MM.1S (cell line): ENCODE measurements at regions not wholly inside any gene's neighbourhood (a gene's known extent, or its start where the extent isn't known, plus 50 kb on each side); places are given as distances from the start of the nearest gene placed in this dataset.

Experiments
- DNase-seq: peaks from one replicate; pipeline ENCODE4 v3.0.0-alpha.2; 2015
- H2AFZ ChIP-seq: fragments of 300-600 bp; sonication (generic); 2 replicates; pipeline ENCODE4 v1.6.0; 2016; ENCODE audit warnings: antibody characterized with exemption, low read length
- H3F3A ChIP-seq: fragments of 300-600 bp; sonication (generic); 2 replicates; pipeline ENCODE4 v1.6.1; 2016; ENCODE audit warnings: mild to moderate bottlenecking, antibody characterized with exemption, low read length, moderate library complexity, mixed read lengths; ENCODE audit not compliant: insufficient read depth
- H3K27ac ChIP-seq: fragments of 300-600 bp; sonication (generic); 2 replicates; pipeline ENCODE4 v1.5.1; 2016; ENCODE audit warnings: mild to moderate bottlenecking, low read length
- H3K27me3 ChIP-seq: fragments of 300-600 bp; sonication (generic); replicated peaks from 2 replicates; pipeline ENCODE4 v1.6.0; 2016; ENCODE audit warnings: low read length; ENCODE audit not compliant: insufficient read depth
- H3K36me3 ChIP-seq: fragments of 300-600 bp; sonication (generic); replicated peaks from 2 replicates; pipeline ENCODE4 v1.6.1; 2016; ENCODE audit warnings: mild to moderate bottlenecking, low read length, mixed read lengths; ENCODE audit not compliant: insufficient read depth
- H3K4me1 ChIP-seq: fragments of 300-600 bp; sonication (generic); 2 replicates; pipeline ENCODE4 v1.6.1; 2016; ENCODE audit warnings: low read length, mixed read lengths
- H3K4me2 ChIP-seq: fragments of 300-600 bp; sonication (generic); 2 replicates; pipeline ENCODE4 v1.6.0; 2016; ENCODE audit warnings: low read depth, low read length
- H3K4me3 ChIP-seq: fragments of 300-600 bp; sonication (generic); 2 replicates; pipeline ENCODE4 v1.5.1; 2016; ENCODE audit warnings: low read length, mixed read lengths
- H3K79me2 ChIP-seq: fragments of 300-600 bp; sonication (generic); 2 replicates; pipeline ENCODE4 v1.6.1; 2016; ENCODE audit warnings: mixed run types, low read length, mixed read lengths
- H3K9ac ChIP-seq: fragments of 300-600 bp; sonication (generic); 2 replicates; pipeline ENCODE4 v1.6.1; 2016; ENCODE audit warnings: low read length, mixed read lengths
- H3K9me2 ChIP-seq: fragments of 300-600 bp; sonication (generic); replicated peaks from 2 replicates; pipeline ENCODE4 v1.6.1; 2016; ENCODE audit warnings: mild to moderate bottlenecking, low read length, mixed read lengths; ENCODE audit not compliant: insufficient read depth
- H3K9me3 ChIP-seq: fragments of 300-600 bp; sonication (generic); replicated peaks from 2 replicates; pipeline ENCODE4 v1.6.1; 2016; ENCODE audit warnings: mild to moderate bottlenecking, low read length, mixed read lengths; ENCODE audit not compliant: insufficient read depth
- H4K20me1 ChIP-seq: fragments of 300-600 bp; sonication (generic); 2 replicates; pipeline ENCODE4 v1.6.1; 2016; ENCODE audit warnings: mild to moderate bottlenecking, low read length, moderate library complexity, mixed read lengths; ENCODE audit not compliant: insufficient read depth
- CTCF ChIP-seq: fragments of 300-600 bp; sonication (generic); IDR thresholded peaks from 2 replicates; pipeline ENCODE4 v1.5.1; 2016; ENCODE audit warnings: antibody characterized with exemption, low read length, mixed read lengths
- EZH2 ChIP-seq: fragments of 300-600 bp; sonication (generic); optimal IDR thresholded peaks from 2 replicates; pipeline ENCODE3; 2017; ENCODE audit warnings: low read depth, mild to moderate bottlenecking, antibody characterized with exemption, low read length, mixed read lengths
- EZH2phosphoT487 ChIP-seq: fragments of 300-600 bp; sonication (generic); IDR thresholded peaks from 2 replicates; pipeline ENCODE4 v1.6.1; 2018; ENCODE audit warnings: antibody characterized with exemption, low read length

DNA sequence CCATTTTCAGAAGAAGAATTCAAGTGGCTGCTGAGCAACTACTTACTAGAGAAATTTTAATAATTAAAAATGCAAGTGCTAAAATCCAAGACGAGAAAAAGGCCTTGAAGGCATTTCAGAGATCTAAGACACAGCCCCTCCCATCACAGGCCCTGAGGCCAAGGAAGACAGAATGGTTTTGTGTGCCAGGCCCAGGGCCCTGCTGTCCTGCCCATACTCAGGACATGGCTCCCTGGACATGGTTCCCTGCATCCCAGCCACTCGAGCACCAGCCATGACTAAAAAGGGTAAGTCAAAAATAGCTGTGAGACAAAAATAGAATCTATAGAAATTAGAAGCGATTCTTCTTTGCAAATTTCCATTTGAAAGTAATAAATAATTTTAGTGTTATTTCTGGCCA, 364.9 kb downstream of the COL12A1 start:
- H3K9me2 ChIP-seq: no peaks in the 10 kb centered on the region
- no peak for DNase-seq

DNA sequence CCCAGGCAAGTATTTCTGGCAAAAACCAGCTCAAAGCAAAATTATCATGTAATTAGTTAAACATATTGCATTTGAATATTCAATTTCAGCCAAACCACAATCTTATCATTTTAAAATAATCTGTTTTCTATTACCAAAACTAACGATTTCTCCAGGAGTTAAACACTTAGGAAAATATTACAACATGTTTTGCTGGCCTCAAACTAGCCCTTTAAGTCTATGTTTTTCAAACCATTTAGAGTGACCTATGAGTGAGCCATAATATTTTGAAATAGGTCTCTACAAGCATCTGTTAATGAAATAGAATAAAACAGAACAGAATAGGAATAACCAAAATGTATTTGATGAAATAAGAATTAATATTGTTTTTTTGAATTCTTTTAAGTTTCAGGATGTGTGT, 370.9 kb downstream of the COL12A1 start:
- no peaks in the 10 kb centered on the region for H3K27me3 ChIP-seq

More for the DNA sequence above, 364.9 kb downstream of the COL12A1 start:
- Histone ChIP-seq H4K20me1 (no peaks in the 10 kb centered on the region), H3K4me2 (no peak overlapping the region), H3K9ac (no peak overlapping the region), H3K27me3 (no peaks in the 10 kb centered on the region), H3K79me2 (no peaks in the 10 kb centered on the region), H3K27ac (no peak overlapping the region), H3K9me3 (no peaks in the 10 kb centered on the region), H3K4me3 (no peak overlapping the region), H2AFZ (no peak overlapping the region), H3K36me3 (no peaks in the 10 kb centered on the region), H3K4me1 (no peaks in the 10 kb centered on the region), H3F3A (no peaks in the 10 kb centered on the region)
- TF ChIP-seq CTCF: no peak
- TF ChIP-seq EZH2phosphoT487: no peak
- TF ChIP-seq EZH2: no peak

GRCh38 chr6:74826263-74826662, 379.6 kb downstream of the COL12A1 start:
- Histone ChIP-seq H3K27ac (no peak overlapping the region), H3K4me1 (no peaks in the 10 kb centered on the region), H2AFZ (no peak overlapping the region), H3K9me3 (no peaks in the 10 kb centered on the region), H4K20me1 (no peaks in the 10 kb centered on the region), H3K4me3 (no peak overlapping the region), H3K27me3 (no peaks in the 10 kb centered on the region), H3F3A (no peaks in the 10 kb centered on the region), H3K36me3 (no peaks in the 10 kb centered on the region), H3K79me2 (no peaks in the 10 kb centered on the region), H3K9ac (no peak overlapping the region), H3K4me2 (no peak overlapping the region), H3K9me2 (no peaks in the 10 kb centered on the region)
- no peak for DNase-seq
- no peak for TF ChIP-seq EZH2
- TF ChIP-seq CTCF: no peak
- no peak for TF ChIP-seq EZH2phosphoT487

More for the DNA sequence above, 370.9 kb downstream of the COL12A1 start:
- Histone ChIP-seq H3K4me2 (no peak overlapping the region), H3K36me3 (no peaks in the 10 kb centered on the region), H3F3A (no peaks in the 10 kb centered on the region), H3K79me2 (no peaks in the 10 kb centered on the region), H3K9me3 (no peaks in the 10 kb centered on the region), H3K27ac (no peak overlapping the region), H4K20me1 (no peaks in the 10 kb centered on the region), H3K9ac (no peak overlapping the region), H3K9me2 (no peaks in the 10 kb centered on the region), H3K4me1 (no peaks in the 10 kb centered on the region), H3K4me3 (no peak overlapping the region), H2AFZ (no peak overlapping the region)
- TF ChIP-seq CTCF (no peak), EZH2 (no peak), EZH2phosphoT487 (no peak)
- no peak for DNase-seq
